ENCODE measurements at regions not wholly inside any gene's neighbourhood (a gene's known extent, or its start where the extent isn't known, plus 50 kb on each side); places are given as distances from the start of the nearest gene placed in this dataset.

GRCh38 chr4:87716371-87717265, 66.5 kb downstream of the DMP1 start:
- no peak for DNase-seq
- H3K27ac Mint-ChIP-seq (ENCODE audit: unreplicated experiment), result no peak overlapping the region
- no TSS peak for BruUV-seq (replicated peaks)
- CTCF ChIA-PET, result no interaction called here
- H3K27me3 Mint-ChIP-seq (ENCODE audit: unreplicated experiment), result peaks cover 41% of the 10 kb centered on the region
- H3K36me3 Mint-ChIP-seq (ENCODE audit: insufficient read depth, unreplicated experiment), result no peaks in the 10 kb centered on the region
- intact Hi-C loops (cut with micrococcal nuclease; ENCODE audit: unreplicated experiment), result no loop called here
- no peaks in the 10 kb centered on the region for H3K4me1 Mint-ChIP-seq (ENCODE audit: low read depth, unreplicated experiment)
- no peak overlapping the region for H3K4me3 Mint-ChIP-seq (ENCODE audit: low read depth, unreplicated experiment)
- H3K9me3 Mint-ChIP-seq (ENCODE audit: low read depth, unreplicated experiment), result no peaks in the 10 kb centered on the region
- TF ChIP-seq CTCF (IDR thresholded peaks at IDR 0.05; ENCODE audit: unreplicated experiment), result no peak

GRCh38 chr4:87717276-87718031, 67.4 kb downstream of the DMP1 start:
- H3K27me3 Mint-ChIP-seq (ENCODE audit: unreplicated experiment), result peaks cover 49% of the 10 kb centered on the region
- no peaks in the 10 kb centered on the region for H3K4me1 Mint-ChIP-seq (ENCODE audit: low read depth, unreplicated experiment)
- TF ChIP-seq CTCF (IDR thresholded peaks at IDR 0.05; ENCODE audit: unreplicated experiment), result no peak
- CTCF ChIA-PET, result no interaction called here
- no TSS peak for BruUV-seq (replicated peaks)
- no peaks in the 10 kb centered on the region for H3K36me3 Mint-ChIP-seq (ENCODE audit: insufficient read depth, unreplicated experiment)
- no peaks in the 10 kb centered on the region for H3K9me3 Mint-ChIP-seq (ENCODE audit: low read depth, unreplicated experiment)
- no peak overlapping the region for H3K4me3 Mint-ChIP-seq (ENCODE audit: low read depth, unreplicated experiment)
- H3K27ac Mint-ChIP-seq (ENCODE audit: unreplicated experiment), result no peak overlapping the region
- intact Hi-C loops (cut with micrococcal nuclease; ENCODE audit: unreplicated experiment), result no loop called here
- no peak for DNase-seq

GRCh38 chr4:87718217-87718835, 68.2 kb downstream of the DMP1 start:
- no TSS peak for BruUV-seq (replicated peaks)

More at GRCh38 chr4:87718217-87718835, 68.2 kb downstream of the DMP1 start:
- no peak for DNase-seq
- Mint-ChIP-seq H3K36me3 (ENCODE audit: insufficient read depth, unreplicated experiment) (no peaks in the 10 kb centered on the region), H3K27ac (ENCODE audit: unreplicated experiment) (no peak overlapping the region), H3K4me1 (ENCODE audit: low read depth, unreplicated experiment) (no peaks in the 10 kb centered on the region), H3K9me3 (ENCODE audit: low read depth, unreplicated experiment) (no peaks in the 10 kb centered on the region), H3K4me3 (ENCODE audit: low read depth, unreplicated experiment) (no peak overlapping the region), H3K27me3 (ENCODE audit: unreplicated experiment) (peaks cover 51% of the 10 kb centered on the region)
- CTCF ChIA-PET, result no interaction called here
- no peak for TF ChIP-seq CTCF (IDR thresholded peaks at IDR 0.05; ENCODE audit: unreplicated experiment)
- intact Hi-C loops (cut with micrococcal nuclease; ENCODE audit: unreplicated experiment), result no loop called here

All from Calu3 (cell line).